ENCODE measurements at regions not wholly inside any gene's neighbourhood (a gene's known extent, or its start where the extent isn't known, plus 50 kb on each side); places are given as distances from the start of the nearest gene placed in this dataset.

DNA sequence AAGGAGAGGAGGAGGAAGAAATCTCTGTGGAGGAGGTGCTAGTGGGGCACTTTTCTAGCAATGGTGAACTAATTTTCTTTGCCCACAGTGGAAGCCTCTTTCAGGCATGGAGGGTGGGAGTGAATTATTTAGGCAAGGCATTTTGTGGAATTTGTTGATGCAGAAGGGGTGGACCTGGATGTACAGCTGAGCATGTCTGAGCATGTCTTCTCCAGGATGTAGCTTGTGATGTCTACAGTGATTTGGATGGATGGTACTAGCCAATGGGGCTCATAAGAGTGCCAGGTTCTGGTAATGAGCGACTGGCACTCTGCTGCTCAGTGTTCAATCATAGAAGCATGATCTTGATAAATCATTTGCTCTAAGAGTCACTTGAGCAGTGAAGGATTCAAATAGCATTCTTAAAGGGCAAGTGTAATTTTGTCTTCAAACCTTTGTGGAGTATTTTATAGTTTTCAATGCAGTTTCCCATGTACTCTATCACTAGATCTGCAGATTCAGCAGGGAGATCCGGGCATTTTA, 153.9 kb upstream of the LMO4 start (continued):
- TF ChIP-seq, protein P1, sequence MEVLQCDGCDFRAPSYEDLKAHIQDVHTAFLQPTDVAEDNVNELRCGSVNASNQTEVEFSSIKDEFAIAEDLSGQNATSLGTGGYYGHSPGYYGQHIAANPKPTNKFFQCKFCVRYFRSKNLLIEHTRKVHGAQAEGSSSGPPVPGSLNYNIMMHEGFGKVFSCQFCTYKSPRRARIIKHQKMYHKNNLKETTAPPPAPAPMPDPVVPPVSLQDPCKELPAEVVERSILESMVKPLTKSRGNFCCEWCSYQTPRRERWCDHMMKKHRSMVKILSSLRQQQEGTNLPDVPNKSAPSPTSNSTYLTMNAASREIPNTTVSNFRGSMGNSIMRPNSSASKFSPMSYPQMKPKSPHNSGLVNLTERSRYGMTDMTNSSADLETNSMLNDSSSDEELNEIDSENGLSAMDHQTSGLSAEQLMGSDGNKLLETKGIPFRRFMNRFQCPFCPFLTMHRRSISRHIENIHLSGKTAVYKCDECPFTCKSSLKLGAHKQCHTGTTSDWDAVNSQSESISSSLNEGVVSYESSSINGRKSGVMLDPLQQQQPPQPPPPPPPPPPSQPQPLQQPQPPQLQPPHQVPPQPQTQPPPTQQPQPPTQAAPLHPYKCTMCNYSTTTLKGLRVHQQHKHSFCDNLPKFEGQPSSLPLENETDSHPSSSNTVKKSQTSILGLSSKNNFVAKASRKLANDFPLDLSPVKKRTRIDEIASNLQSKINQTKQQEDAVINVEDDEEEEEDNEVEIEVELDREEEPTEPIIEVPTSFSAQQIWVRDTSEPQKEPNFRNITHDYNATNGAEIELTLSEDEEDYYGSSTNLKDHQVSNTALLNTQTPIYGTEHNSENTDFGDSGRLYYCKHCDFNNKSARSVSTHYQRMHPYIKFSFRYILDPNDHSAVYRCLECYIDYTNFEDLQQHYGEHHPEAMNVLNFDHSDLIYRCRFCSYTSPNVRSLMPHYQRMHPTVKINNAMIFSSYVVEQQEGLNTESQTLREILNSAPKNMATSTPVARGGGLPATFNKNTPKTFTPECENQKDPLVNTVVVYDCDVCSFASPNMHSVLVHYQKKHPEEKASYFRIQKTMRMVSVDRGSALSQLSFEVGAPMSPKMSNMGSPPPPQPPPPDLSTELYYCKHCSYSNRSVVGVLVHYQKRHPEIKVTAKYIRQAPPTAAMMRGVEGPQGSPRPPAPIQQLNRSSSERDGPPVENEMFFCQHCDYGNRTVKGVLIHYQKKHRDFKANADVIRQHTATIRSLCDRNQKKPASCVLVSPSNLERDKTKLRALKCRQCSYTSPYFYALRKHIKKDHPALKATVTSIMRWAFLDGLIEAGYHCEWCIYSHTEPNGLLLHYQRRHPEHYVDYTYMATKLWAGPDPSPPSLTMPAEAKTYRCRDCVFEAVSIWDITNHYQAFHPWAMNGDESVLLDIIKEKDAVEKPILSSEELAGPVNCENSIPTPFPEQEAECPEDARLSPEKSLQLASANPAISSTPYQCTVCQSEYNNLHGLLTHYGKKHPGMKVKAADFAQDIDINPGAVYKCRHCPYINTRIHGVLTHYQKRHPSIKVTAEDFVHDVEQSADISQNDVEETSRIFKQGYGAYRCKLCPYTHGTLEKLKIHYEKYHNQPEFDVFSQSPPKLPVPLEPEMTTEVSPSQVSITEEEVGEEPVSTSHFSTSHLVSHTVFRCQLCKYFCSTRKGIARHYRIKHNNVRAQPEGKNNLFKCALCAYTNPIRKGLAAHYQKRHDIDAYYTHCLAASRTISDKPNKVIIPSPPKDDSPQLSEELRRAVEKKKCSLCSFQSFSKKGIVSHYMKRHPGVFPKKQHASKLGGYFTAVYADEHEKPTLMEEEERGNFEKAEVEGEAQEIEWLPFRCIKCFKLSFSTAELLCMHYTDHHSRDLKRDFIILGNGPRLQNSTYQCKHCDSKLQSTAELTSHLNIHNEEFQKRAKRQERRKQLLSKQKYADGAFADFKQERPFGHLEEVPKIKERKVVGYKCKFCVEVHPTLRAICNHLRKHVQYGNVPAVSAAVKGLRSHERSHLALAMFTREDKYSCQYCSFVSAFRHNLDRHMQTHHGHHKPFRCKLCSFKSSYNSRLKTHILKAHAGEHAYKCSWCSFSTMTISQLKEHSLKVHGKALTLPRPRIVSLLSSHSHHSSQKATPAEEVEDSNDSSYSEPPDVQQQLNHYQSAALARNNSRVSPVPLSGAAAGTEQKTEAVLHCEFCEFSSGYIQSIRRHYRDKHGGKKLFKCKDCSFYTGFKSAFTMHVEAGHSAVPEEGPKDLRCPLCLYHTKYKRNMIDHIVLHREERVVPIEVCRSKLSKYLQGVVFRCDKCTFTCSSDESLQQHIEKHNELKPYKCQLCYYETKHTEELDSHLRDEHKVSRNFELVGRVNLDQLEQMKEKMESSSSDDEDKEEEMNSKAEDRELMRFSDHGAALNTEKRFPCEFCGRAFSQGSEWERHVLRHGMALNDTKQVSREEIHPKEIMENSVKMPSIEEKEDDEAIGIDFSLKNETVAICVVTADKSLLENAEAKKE (CRISPR knock-in tag; IDR thresholded peaks at IDR 0.05): no peak

GRCh38 chr1:87176087-87176486, 152.6 kb upstream of the LMO4 start:
- no peak for DNase-seq (ENCODE audit: low spot score)
- TF ChIP-seq, protein P1 (CRISPR knock-in tag; IDR thresholded peaks at IDR 0.05): no peak
- TF ChIP-seq ZNF114 (CRISPR knock-in tag; IDR thresholded peaks at IDR 0.05) (no peak), JUNB (IDR thresholded peaks at IDR 0.05; ENCODE audit: unreplicated experiment) (no peak)
- TF ChIP-seq, protein P2, sequence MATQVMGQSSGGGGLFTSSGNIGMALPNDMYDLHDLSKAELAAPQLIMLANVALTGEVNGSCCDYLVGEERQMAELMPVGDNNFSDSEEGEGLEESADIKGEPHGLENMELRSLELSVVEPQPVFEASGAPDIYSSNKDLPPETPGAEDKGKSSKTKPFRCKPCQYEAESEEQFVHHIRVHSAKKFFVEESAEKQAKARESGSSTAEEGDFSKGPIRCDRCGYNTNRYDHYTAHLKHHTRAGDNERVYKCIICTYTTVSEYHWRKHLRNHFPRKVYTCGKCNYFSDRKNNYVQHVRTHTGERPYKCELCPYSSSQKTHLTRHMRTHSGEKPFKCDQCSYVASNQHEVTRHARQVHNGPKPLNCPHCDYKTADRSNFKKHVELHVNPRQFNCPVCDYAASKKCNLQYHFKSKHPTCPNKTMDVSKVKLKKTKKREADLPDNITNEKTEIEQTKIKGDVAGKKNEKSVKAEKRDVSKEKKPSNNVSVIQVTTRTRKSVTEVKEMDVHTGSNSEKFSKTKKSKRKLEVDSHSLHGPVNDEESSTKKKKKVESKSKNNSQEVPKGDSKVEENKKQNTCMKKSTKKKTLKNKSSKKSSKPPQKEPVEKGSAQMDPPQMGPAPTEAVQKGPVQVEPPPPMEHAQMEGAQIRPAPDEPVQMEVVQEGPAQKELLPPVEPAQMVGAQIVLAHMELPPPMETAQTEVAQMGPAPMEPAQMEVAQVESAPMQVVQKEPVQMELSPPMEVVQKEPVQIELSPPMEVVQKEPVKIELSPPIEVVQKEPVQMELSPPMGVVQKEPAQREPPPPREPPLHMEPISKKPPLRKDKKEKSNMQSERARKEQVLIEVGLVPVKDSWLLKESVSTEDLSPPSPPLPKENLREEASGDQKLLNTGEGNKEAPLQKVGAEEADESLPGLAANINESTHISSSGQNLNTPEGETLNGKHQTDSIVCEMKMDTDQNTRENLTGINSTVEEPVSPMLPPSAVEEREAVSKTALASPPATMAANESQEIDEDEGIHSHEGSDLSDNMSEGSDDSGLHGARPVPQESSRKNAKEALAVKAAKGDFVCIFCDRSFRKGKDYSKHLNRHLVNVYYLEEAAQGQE (IDR thresholded peaks at IDR 0.05; ENCODE audit: unreplicated experiment): no peak

More at GRCh38 chr1:87176087-87176486, 152.6 kb upstream of the LMO4 start:
- Histone ChIP-seq H2AFZ (no peak overlapping the region; the same call in 1 of the 2 replicates), H3F3A (replicated peaks; ENCODE audit: low read depth) (no peaks in the 10 kb centered on the region), H3K9me2 (ENCODE audit: insufficient read depth) (no peaks in the 10 kb centered on the region), H3K4me1 (ENCODE audit: insufficient read depth) (no peaks in the 10 kb centered on the region; the same call in 1 of the 2 replicates), H3K36me3 (ENCODE audit: insufficient read depth) (no peaks in the 10 kb centered on the region), H3K4me2 (no peak overlapping the region), H3K27me3 (ENCODE audit: insufficient read depth) (no peaks in the 10 kb centered on the region), H3K27ac (ENCODE audit: low read depth) (no peak overlapping the region), H3K4me3 (no peak overlapping the region), H4K20me1 (replicated peaks; ENCODE audit: insufficient read depth) (no peaks in the 10 kb centered on the region), H3K79me2 (replicated peaks; ENCODE audit: insufficient read depth) (no peaks in the 10 kb centered on the region)
- no peak overlapping the region for H3K27ac Mint-ChIP-seq
- H3K4me3 Mint-ChIP-seq: no peak overlapping the region
- no peak for ATAC-seq
- no peaks in the 10 kb centered on the region for H3K36me3 Mint-ChIP-seq (ENCODE audit: low read depth)
- no peaks in the 10 kb centered on the region for H3K9me3 Mint-ChIP-seq
- H3K27me3 Mint-ChIP-seq (ENCODE audit: insufficient read depth, low read depth, poor library complexity): no peaks in the 10 kb centered on the region
- H3K4me1 Mint-ChIP-seq: peaks cover 3% of the 10 kb centered on the region; the same call in 2 of the 3 replicates

Data from GM23338 (cell line).